ENCODE measurements at regions not wholly inside any gene's neighbourhood (a gene's known extent, or its start where the extent isn't known, plus 50 kb on each side); places are given as distances from the start of the nearest gene placed in this dataset.

GRCh38 chr4:58275856-58276255 lies 1165.7 kb upstream of the IGFBP7 start:
- Histone ChIP-seq H3K4me3 (no peak overlapping the region), H3K9me3 (no peaks in the 10 kb centered on the region), H3K27me3 (no peaks in the 10 kb centered on the region), H3K36me3 (no peaks in the 10 kb centered on the region), H3K4me1 (no peaks in the 10 kb centered on the region), H3K27ac (no peak overlapping the region)
- ATAC-seq (ENCODE audit: low FRiP score in 2 of 2) (no peak), DNase-seq (no peak)
- WGBS, 2 donors, result 81 to 83% methylated on average over 1 of the region's 1 CpG
- TF ChIP-seq POLR2AphosphoS5 (IDR thresholded peaks at IDR 0.05) (no peak), EP300 (IDR thresholded peaks at IDR 0.05) (no peak)

GRCh38 chr4:58274553-58274952 lies 1164.4 kb upstream of the IGFBP7 start:
- TF ChIP-seq POLR2A (IDR thresholded peaks at IDR 0.05) (no peak), CTCF (IDR thresholded peaks at IDR 0.05) (no peak), EP300 (IDR thresholded peaks at IDR 0.05) (no peak), POLR2AphosphoS5 (IDR thresholded peaks at IDR 0.05) (no peak)
- H3K27ac ChIP-seq, result no peak overlapping the region
- WGBS, 2 donors, result 82 to 86% methylated on average over 5 of the region's 5 CpGs

GRCh38 chr4:58272311-58272710 lies 1162.1 kb upstream of the IGFBP7 start:
- no peak overlapping the region for H3K4me3 ChIP-seq
- TF ChIP-seq POLR2AphosphoS5 (IDR thresholded peaks at IDR 0.05) (no peak), EP300 (IDR thresholded peaks at IDR 0.05) (no peak), POLR2A (IDR thresholded peaks at IDR 0.05) (no peak), CTCF (IDR thresholded peaks at IDR 0.05) (no peak)
- H3K9me3 ChIP-seq, result peaks cover 0 to 11% (median 0%) of the 10 kb centered on the region in 4 donors
- DNase-seq (no peak), ATAC-seq (ENCODE audit: low FRiP score in 2 of 2) (no peak)
- WGBS, 2 donors, result 86 to 93% methylated on average over 1 of the region's 1 CpG
- H3K27me3 ChIP-seq, result no peaks in the 10 kb centered on the region
- no peaks in the 10 kb centered on the region for H3K4me1 ChIP-seq
- H3K27ac ChIP-seq, result no peak overlapping the region
- no peaks in the 10 kb centered on the region for H3K36me3 ChIP-seq

More at GRCh38 chr4:58274553-58274952, 1164.4 kb upstream of the IGFBP7 start:
- no peaks in the 10 kb centered on the region for H3K27me3 ChIP-seq
- H3K4me3 ChIP-seq, result no peak overlapping the region
- H3K4me1 ChIP-seq, result no peaks in the 10 kb centered on the region
- no peak for ATAC-seq (ENCODE audit: low FRiP score in 2 of 2)
- H3K9me3 ChIP-seq, result peaks cover 0 to 10% (median 0%) of the 10 kb centered on the region in 4 donors
- DNase-seq, result no peak
- no peaks in the 10 kb centered on the region for H3K36me3 ChIP-seq

GRCh38 chr4:58265734-58266133 lies 1155.5 kb upstream of the IGFBP7 start:
- Histone ChIP-seq H3K4me1 (no peaks in the 10 kb centered on the region), H3K27me3 (no peaks in the 10 kb centered on the region), H3K27ac (no peak overlapping the region), H3K4me3 (no peak overlapping the region), H3K36me3 (no peaks in the 10 kb centered on the region), H3K9me3 (peaks cover 0 to 11% (median 0%) of the 10 kb centered on the region in 4 donors)
- ATAC-seq (ENCODE audit: low FRiP score in 2 of 2), result no peak
- no peak for DNase-seq
- WGBS, 2 donors, result 58 to 68% methylated on average over 2 of the region's 2 CpGs
- TF ChIP-seq CTCF (IDR thresholded peaks at IDR 0.05), result no peak
- TF ChIP-seq POLR2AphosphoS5 (IDR thresholded peaks at IDR 0.05), result no peak
- no peak for TF ChIP-seq EP300 (IDR thresholded peaks at IDR 0.05)
- no peak for TF ChIP-seq POLR2A (IDR thresholded peaks at IDR 0.05)

GRCh38 chr4:58261526-58261925 lies 1151.3 kb upstream of the IGFBP7 start:
- ATAC-seq (ENCODE audit: low FRiP score in 2 of 2), result no peak
- H3K9me3 ChIP-seq, result no peaks in the 10 kb centered on the region
- H3K4me3 ChIP-seq, result no peak overlapping the region
- TF ChIP-seq POLR2AphosphoS5 (IDR thresholded peaks at IDR 0.05), result no peak
- TF ChIP-seq EP300 (IDR thresholded peaks at IDR 0.05), result no peak
- TF ChIP-seq POLR2A (IDR thresholded peaks at IDR 0.05), result no peak
- TF ChIP-seq CTCF (IDR thresholded peaks at IDR 0.05), result no peak
- H3K36me3 ChIP-seq, result no peaks in the 10 kb centered on the region
- H3K27ac ChIP-seq, result no peak overlapping the region
- no peak for DNase-seq
- no peaks in the 10 kb centered on the region for H3K4me1 ChIP-seq
- H3K27me3 ChIP-seq, result no peaks in the 10 kb centered on the region
